Caco-2 (cell line): ENCODE measurements at regions not wholly inside any gene's neighbourhood (a gene's known extent, or its start where the extent isn't known, plus 50 kb on each side); places are given as distances from the start of the nearest gene placed in this dataset.
A peak's percentile ranks its signal among the peaks of the same experiment; 100 is the strongest.

ENCODE experiments used
- BruUV-seq: library from RNA; stranded (reverse); fragments of 400-500 nt; replicated peaks from 2 replicates; lab custom pipeline; 2021; lab: Mats Ljungman, UMichigan
- CTCF ChIA-PET: fragments of 300-600 bp; sonication (Branson Sonifier 250); formaldehyde crosslinking; loops from one replicate; lab custom pipeline; 2022; ENCODE audit warnings: antibody characterized with exemption; lab: Charles Lee
- POLR2A ChIA-PET: fragments of 300-600 bp; sonication (Branson Sonifier 250); formaldehyde crosslinking; loops from one replicate; lab custom pipeline; 2022; ENCODE audit warnings: antibody characterized with exemption; lab: Charles Lee
- DNase-seq, 2 experiments: peaks; one replicate each; pipeline versions ENCODE4 v3.0.0 to v3.0.0-alpha.2; 2020 to 2022
- H3K27me3 ChIP-seq: replicated peaks from 2 replicates; pipeline ENCODE4 v1.6.0; 2011; ENCODE audit warnings: low read length; ENCODE audit not compliant: control insufficient read depth, insufficient read depth
- H3K36me3 ChIP-seq: 2 replicates; pipeline ENCODE4 v1.5.1; 2011; ENCODE audit warnings: low read length; ENCODE audit not compliant: control insufficient read depth, insufficient read depth
- H3K4me1 ChIP-seq: fragments of 250-450 bp; sonication (Bioruptor Pico); 2 replicates; pipeline ENCODE4 v1.5.1; 2020; ENCODE audit warnings: mild to moderate bottlenecking
- H3K4me3 ChIP-seq: 2 replicates; pipeline ENCODE4 v1.5.1; 2011; ENCODE audit warnings: low read depth, mild to moderate bottlenecking, control low read depth, low read length
- H3K9me3 ChIP-seq: fragments of 250-450 bp; sonication (Bioruptor Pico); 2 replicates; pipeline ENCODE4 v1.5.1; 2020; ENCODE audit warnings: mild to moderate bottlenecking, moderate library complexity
- H3K27ac Mint-ChIP-seq: one replicate; pipeline ENCODE4 v1.8.0; 2022; ENCODE audit warnings: mixed read lengths; ENCODE audit not compliant: unreplicated experiment
- H3K27me3 Mint-ChIP-seq: one replicate; pipeline ENCODE4 v1.8.0; 2022; ENCODE audit warnings: mixed read lengths; ENCODE audit not compliant: insufficient read depth, unreplicated experiment
- H3K36me3 Mint-ChIP-seq: one replicate; pipeline ENCODE4 v1.8.0; 2022; ENCODE audit warnings: mild to moderate bottlenecking, mixed read lengths; ENCODE audit not compliant: insufficient read depth, unreplicated experiment
- H3K4me1 Mint-ChIP-seq: one replicate; pipeline ENCODE4 v1.8.0; 2022; ENCODE audit warnings: low read depth, mixed read lengths; ENCODE audit not compliant: unreplicated experiment
- H3K4me3 Mint-ChIP-seq: one replicate; pipeline ENCODE4 v1.8.0; 2022; ENCODE audit warnings: mild to moderate bottlenecking, moderate library complexity, mixed read lengths; ENCODE audit not compliant: unreplicated experiment
- H3K9me3 Mint-ChIP-seq: one replicate; pipeline ENCODE4 v1.8.0; 2022; ENCODE audit warnings: mixed read lengths; ENCODE audit not compliant: unreplicated experiment
- intact Hi-C: fragments of 100-400 bp; cut with micrococcal nuclease; formaldehyde crosslinking; loops from one replicate; pipeline ENCODE4 v1.10.0; 2022; ENCODE audit not compliant: unreplicated experiment
- TF ChIP-seq, protein P1 (sequence below), 2 experiments: fragments of 200-600 bp in 1 of 2; IDR thresholded peaks; 1 replicate in 1 of 2; 2 replicates in 1 of 2; pipeline versions ENCODE4 v1.5.1 to v1.8.0; 2011 to 2022; ENCODE audit warnings: antibody characterized with exemption in 1 of 2, control low read depth in 1 of 2, inconsistent platforms in 1 of 2, low read depth in 1 of 2, low read length in 1 of 2, mild to moderate bottlenecking in 1 of 2, moderate library complexity in 1 of 2; ENCODE audit not compliant: insufficient read depth in 1 of 2, severe bottlenecking in 1 of 2, unreplicated experiment in 1 of 2

DNA sequence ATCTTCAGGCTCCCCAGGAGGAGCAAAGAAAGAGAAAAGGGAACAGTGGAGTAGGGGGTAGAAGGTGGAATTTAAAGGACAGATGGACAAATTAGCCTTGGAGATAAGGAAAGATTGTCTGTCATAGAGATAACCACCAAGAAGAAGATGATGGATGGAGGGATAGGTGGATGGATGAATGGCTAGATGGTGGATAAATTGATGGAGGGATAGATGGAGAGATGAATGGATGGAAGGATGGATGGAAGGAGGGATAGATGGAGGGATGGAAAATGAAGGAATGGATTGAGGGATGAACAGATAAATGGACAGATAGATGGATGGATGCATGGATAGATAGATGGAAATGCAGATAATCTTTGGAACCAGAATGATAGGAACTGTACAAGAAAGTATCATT lies 102.8 kb downstream of the TNFAIP3 start:
- BruUV-seq = no TSS peak
- Mint-ChIP-seq H3K27ac (peak overlapping the region; percentile 92), H3K36me3 (peaks cover 8% of the 10 kb centered on the region), H3K9me3 (peaks cover 46% of the 10 kb centered on the region), H3K27me3 (no peaks in the 10 kb centered on the region), H3K4me1 (peaks cover 40% of the 10 kb centered on the region), H3K4me3 (peak overlapping the region; percentile 48)
- CTCF ChIA-PET = no interaction called here
- H3K27me3 ChIP-seq = no peaks in the 10 kb centered on the region
- intact Hi-C loops = no loop called here
- H3K36me3 ChIP-seq = no peaks in the 10 kb centered on the region; the same call in 1 of the 2 replicates
- no peak for DNase-seq
- H3K9me3 ChIP-seq = no peaks in the 10 kb centered on the region
- POLR2A ChIA-PET = no interaction called here
- no peak overlapping the region for H3K4me3 ChIP-seq
- peaks cover 24% of the 10 kb centered on the region for H3K4me1 ChIP-seq
- TF ChIP-seq, protein P1, sequence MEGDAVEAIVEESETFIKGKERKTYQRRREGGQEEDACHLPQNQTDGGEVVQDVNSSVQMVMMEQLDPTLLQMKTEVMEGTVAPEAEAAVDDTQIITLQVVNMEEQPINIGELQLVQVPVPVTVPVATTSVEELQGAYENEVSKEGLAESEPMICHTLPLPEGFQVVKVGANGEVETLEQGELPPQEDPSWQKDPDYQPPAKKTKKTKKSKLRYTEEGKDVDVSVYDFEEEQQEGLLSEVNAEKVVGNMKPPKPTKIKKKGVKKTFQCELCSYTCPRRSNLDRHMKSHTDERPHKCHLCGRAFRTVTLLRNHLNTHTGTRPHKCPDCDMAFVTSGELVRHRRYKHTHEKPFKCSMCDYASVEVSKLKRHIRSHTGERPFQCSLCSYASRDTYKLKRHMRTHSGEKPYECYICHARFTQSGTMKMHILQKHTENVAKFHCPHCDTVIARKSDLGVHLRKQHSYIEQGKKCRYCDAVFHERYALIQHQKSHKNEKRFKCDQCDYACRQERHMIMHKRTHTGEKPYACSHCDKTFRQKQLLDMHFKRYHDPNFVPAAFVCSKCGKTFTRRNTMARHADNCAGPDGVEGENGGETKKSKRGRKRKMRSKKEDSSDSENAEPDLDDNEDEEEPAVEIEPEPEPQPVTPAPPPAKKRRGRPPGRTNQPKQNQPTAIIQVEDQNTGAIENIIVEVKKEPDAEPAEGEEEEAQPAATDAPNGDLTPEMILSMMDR (IDR thresholded peaks at IDR 0.05; ENCODE audit: insufficient read depth in 1 of 2, low read depth in 1 of 2, low read length in 1 of 2, severe bottlenecking in 1 of 2, unreplicated experiment in 1 of 2) = no peak

DNA sequence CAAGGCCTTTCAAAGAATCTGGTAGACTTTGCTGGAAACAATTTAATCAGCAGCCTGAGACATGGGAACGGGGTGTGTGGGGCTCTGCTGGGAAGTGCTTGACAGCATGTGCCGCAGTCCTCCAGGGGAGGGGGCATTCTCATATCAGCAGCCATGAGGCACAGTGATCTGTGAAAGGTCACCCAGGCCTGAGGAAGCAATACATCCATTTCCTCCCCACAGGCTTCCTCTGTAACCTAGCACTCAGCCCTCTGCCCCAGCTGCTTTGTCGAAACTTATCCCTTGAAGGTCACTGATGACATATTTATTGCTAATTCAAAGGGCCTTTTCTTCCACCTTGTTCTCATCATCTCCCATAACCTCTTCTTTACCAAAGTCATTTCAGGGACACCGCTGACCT lies 103.3 kb downstream of the TNFAIP3 start:
- BruUV-seq = no TSS peak
- Mint-ChIP-seq H3K27ac (peak overlapping the region; percentile 92), H3K4me1 (peaks cover 42% of the 10 kb centered on the region), H3K27me3 (no peaks in the 10 kb centered on the region), H3K36me3 (peaks cover 8% of the 10 kb centered on the region), H3K9me3 (peaks cover 41% of the 10 kb centered on the region), H3K4me3 (no peak overlapping the region)
- TF ChIP-seq, protein P1 (IDR thresholded peaks at IDR 0.05; ENCODE audit: insufficient read depth in 1 of 2, low read depth in 1 of 2, low read length in 1 of 2, severe bottlenecking in 1 of 2, unreplicated experiment in 1 of 2) = no peak
- intact Hi-C loops = no loop called here
- ChIA-PET POLR2A (no interaction called here), CTCF (no interaction called here)
- no peaks in the 10 kb centered on the region for H3K27me3 ChIP-seq
- no peaks in the 10 kb centered on the region for H3K9me3 ChIP-seq
- no peak overlapping the region for H3K4me3 ChIP-seq
- no peaks in the 10 kb centered on the region; the same call in 1 of the 2 replicates for H3K36me3 ChIP-seq
- no peak for DNase-seq
- peaks cover 27% of the 10 kb centered on the region for H3K4me1 ChIP-seq

DNA sequence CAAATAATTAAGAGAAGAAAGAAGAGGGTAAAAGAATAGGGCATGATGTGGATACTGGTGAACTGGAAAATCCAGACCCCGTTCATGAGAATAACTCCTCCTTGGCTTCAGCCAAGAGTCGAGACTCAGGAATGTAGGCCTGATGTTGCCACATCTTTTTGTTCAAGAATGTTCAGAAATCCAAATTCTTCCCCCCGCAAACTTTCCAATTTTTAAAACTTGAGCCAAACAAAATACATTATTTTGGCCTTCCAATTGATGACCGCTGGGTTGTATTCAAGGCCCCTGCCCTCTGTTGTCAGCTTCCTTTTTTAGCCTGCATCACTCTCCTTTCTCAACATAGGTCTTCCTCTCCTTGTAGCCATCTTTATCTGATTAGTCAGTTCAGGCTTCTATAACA lies 106.1 kb downstream of the TNFAIP3 start:
- H3K27me3 ChIP-seq = no peaks in the 10 kb centered on the region
- no peaks in the 10 kb centered on the region; the same call in 1 of the 2 replicates for H3K36me3 ChIP-seq
- DNase-seq = no peak
- no peak overlapping the region for H3K4me3 ChIP-seq
- H3K36me3 Mint-ChIP-seq = peaks cover 8% of the 10 kb centered on the region
- peaks cover 48% of the 10 kb centered on the region for H3K4me1 ChIP-seq
- H3K4me1 Mint-ChIP-seq = peaks cover 51% of the 10 kb centered on the region
- POLR2A ChIA-PET = no interaction called here
- no peaks in the 10 kb centered on the region for H3K27me3 Mint-ChIP-seq
- H3K27ac Mint-ChIP-seq = no peak overlapping the region
- no peaks in the 10 kb centered on the region for H3K9me3 ChIP-seq
- H3K9me3 Mint-ChIP-seq = peaks cover 29% of the 10 kb centered on the region
- no TSS peak for BruUV-seq
- no peak overlapping the region for H3K4me3 Mint-ChIP-seq
- intact Hi-C loops = no loop called here
- TF ChIP-seq, protein P1 (IDR thresholded peaks at IDR 0.05; ENCODE audit: insufficient read depth in 1 of 2, low read depth in 1 of 2, low read length in 1 of 2, severe bottlenecking in 1 of 2, unreplicated experiment in 1 of 2) = no peak
- CTCF ChIA-PET = no interaction called here
